Activated CD8-positive, alpha-beta memory T cell treated with anti-CD3 and anti-CD28 coated beads for 24 hours (primary cell): ENCODE measurements at regions not wholly inside any gene's neighbourhood (a gene's known extent, or its start where the extent isn't known, plus 50 kb on each side); places are given as distances from the start of the nearest gene placed in this dataset.
A peak's percentile ranks its signal among the peaks of the same experiment; 100 is the strongest.

ENCODE experiments used
- DNase-seq: peaks from one replicate; pipeline ENCODE4 v3.0.0-alpha.2; 2020

DNA sequence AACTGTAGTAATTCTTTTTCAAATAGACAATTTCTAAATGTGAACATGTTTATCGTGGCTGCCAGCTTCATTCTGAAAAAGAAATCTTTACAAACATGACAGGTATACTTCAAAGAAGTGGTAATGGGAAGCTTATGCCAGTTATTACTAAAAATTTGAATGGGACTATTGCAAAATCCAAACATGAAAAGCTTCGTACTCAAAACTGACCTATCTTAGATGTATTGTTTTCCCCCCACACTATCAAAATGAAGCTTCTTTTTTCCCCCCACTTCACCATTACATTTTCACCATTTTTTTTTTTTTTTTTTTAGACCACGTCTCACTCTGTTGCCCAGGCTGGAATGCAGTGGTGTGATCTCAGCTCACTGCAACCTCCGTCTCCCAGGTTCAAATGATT, 50.4 kb upstream of the SERTAD2 start:
- DNase-seq, result no peak

DNA sequence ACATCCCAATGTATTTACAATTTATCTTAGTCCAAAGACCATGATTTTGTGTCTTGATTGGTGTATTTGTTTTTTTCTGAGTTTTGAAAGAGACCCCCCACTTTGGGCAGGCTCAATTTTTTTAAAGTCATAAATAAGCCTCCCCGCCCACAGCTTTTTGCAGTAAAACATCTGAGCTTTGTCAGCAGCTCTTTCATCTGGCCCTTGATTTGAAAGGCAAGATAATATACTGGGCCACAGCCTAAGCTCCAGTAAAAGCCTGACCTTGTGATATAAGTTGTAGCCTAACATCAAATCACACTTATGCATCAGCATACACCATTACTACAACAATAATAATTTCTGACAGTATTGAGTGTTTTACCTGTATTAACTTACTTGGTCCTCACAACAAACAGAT, 51.3 kb upstream of the SERTAD2 start:
- no peak for DNase-seq

- no peak for DNase-seq
These were observed 53.6 kb upstream of the SERTAD2 start for GRCh38 chr2:64707276-64707675.

DNA sequence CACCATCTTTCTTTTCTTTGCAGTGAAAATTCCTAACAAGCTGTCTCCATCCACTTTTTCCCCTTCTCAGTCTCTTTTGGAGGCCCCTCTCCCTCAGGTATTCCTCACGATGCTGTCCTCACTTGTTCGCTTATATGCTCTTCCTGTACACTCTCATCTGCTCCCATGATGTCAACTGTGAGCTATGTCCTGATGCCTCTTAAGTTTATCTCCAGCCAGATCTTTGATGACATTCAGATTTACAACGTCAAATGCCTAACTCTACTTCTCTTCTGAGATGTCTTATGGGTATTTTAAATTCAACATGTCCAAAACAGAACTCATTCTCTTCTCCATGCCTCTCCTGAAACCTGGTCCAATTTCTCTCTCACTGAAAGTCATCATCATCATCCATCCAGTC, 55.1 kb upstream of the SERTAD2 start:
- DNase-seq, result no peak

GRCh38 chr2:64711252-64711800, 57.6 kb upstream of the SERTAD2 start:
- no peak for DNase-seq

- DNase-seq, result no peak
These were observed 60.0 kb upstream of the SERTAD2 start for GRCh38 chr2:64713686-64714085.

GRCh38 chr2:64716569-64716968, 62.9 kb upstream of the SERTAD2 start:
- DNase-seq, result no peak

DNA sequence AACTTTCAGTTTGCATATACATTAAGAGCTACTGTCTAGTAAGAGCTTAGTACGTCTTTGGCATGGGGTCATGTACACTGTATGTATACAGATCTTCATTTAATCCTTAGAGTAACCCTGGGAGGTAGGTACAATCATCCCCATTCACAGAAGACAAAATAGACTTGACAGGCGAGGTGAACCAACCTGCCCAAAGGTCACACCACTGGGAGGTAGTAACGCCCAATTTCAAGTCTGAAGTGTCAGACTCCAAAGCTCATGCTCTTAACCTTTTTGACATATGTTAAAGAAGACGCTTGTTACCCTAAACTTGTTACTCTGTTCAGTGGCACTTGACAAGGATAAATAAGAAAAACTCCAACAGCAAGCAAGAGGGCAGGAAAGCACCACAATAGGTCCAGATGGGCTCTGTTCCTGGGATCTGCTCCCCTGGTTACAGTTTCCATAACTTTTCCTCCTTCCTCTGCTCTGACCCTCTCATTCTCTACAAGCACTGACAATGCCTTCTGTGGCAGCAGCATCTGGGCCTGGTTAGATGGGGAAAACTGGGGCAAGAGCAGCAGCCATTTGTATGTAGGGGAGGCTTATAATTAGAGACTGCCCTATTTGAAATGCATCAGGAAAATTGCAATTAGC, 64.7 kb upstream of the SERTAD2 start:
- no peak for DNase-seq

DNA sequence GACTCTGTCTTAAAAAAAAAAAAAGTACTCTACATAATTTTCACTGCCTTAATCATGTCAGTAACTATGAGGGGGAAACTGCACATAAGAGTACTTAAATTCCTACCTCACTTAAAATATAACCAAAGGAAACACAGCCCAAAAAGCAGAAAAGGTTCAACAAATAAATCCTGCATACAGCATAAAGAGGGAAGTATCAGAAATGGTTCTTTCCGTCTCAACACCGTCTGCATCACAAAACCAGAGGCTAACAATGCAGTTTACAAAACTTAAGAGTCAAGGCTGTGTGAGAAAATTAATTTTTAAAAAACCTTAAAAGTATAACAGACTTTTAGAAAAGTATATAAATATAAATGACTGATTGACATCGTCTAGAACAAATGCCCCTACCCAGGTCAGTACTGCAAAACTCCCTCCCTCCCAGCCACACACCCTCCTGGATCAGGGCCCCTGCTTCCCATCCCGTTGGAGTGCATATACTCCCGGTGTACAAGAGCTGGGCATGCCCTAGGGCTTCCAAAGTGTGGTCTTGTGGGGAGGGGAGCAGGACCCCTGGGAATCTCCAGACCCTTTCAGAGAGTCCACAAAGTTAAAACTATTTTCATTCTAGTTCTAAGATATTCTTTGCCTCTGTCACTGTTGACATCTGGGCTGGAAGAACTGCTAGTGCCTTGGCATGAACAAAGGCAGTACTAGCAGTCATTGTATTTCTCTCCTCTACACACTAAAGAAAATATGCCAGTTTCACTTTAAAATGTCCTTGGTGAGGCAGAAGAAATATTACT, 67.0 kb upstream of the SERTAD2 start:
- DNase-seq, result no peak

GRCh38 chr2:64721320-64721623, 67.6 kb upstream of the SERTAD2 start:
- DNase-seq, result no peak

DNA sequence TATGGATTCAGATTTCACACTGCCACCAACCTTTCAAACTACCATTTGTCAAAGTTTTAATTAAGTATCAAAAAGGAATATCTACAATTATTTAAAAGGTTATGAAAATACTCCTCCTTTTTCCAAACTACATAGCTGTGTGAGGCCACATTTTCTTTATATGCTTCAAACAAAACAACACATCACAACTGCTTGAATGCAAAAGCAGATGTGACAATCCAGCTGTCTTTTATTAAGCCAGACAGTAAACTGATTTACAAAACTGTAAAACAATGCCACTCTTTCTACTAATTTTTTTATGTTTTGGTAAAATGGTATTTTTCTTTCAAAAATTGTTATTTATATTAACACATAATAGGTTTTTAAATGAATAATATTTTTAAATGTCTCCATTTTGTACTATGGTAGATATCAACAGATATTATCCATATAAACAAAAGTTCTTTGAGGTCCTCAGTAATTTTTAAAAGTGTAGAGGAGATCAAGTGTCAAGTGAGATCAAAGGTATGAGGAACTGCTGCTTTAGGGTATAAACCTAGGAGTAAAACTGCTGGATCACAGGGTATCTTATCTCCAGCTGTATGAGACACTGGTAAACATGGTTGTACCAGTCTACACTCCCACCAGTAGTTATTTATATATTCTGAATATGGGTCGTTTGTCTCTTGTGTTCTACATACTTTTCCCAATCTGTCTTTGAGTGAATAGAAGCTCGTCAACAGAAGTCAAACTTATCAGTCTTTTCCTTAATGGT, 68.8 kb upstream of the SERTAD2 start:
- no peak for DNase-seq

- no peak for DNase-seq
These were observed 73.5 kb upstream of the SERTAD2 start for GRCh38 chr2:64727013-64727767.

DNA sequence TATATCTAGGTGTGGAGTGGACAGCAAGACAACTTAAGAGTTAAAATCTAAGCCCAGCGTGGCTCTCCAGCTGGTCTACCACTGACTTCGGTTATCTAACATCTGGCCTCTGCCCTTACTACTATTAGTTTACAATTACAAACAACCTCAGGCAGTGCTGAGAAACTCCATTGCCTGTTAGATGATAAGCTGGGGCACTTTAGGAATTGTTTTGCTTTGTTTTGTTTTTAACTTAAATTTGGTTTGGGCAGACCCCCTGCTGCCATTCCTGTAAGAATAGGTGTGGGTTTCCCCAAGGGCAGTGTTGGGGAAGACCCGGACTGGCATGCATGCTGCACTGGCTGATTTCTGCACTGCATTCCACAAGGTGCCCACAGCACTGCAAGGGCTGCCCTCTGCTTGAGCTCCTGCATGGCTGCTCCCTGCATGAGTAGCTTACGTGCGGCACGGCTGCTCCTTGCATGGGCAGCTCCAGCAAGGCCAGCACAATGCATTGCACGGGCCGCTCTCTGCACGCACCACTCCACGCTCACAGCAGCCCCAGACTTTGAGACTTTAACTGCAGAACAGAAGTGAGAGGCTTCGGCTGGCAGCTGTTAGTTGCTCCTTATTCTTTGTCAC, 74.2 kb upstream of the SERTAD2 start:
- DNase-seq, result no peak

DNA sequence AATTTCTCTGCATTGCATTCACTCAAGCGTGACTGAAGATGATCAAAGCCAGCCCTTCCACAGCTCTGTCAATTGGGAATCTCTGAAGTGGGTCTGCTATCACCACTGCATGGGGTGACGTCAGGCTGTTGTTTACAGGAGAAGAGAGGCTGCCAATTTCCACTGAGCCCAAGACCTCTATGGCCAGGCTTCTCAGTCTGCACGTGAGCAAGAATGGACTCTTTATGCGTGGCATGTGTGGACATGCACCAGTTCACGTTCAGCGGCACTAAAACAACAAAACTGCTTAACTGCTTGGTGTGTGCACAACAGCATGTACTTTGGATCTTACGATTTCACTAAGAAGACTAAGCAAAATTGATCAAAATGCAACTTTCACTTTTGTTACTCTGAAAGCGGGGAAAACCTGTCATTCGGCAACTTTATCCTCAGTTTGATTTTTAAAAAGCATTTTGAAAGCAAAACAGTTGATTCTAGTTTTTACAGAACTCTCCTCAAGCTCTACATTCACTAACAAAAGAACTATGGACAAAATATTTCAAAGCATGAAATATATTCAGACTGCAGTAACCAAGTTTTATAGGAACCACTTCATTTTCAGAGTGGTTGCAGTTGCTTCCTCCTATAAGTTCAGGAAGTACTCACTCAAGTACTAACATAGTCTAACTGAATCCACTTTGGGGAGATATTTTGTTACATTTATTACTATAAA, 77.0 kb upstream of the SERTAD2 start:
- DNase-seq, result peak; percentile 77

GRCh38 chr2:64731263-64731643, 77.5 kb upstream of the SERTAD2 start:
- no peak for DNase-seq

- no peak for DNase-seq
These were observed 78.0 kb upstream of the SERTAD2 start for GRCh38 chr2:64731746-64732145.

DNA sequence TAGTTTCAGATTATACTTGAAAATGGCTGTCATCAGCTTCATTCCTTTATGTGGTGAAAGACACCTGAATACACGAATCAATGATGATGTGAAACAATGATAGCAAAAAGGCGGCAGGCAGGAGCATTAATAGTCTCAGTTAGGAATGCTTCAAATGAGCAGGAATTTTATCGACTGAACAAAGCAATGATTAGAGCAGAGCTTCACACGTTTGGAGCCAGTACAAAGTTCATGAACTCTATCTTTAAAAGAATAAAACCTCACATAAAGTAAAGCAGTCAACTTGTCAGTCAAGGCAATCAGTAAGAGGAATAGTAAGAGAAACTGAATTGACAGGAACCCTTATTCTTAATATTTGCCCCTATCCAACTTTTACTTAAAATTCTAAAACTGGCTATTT, 78.4 kb upstream of the SERTAD2 start:
- no peak for DNase-seq

DNA sequence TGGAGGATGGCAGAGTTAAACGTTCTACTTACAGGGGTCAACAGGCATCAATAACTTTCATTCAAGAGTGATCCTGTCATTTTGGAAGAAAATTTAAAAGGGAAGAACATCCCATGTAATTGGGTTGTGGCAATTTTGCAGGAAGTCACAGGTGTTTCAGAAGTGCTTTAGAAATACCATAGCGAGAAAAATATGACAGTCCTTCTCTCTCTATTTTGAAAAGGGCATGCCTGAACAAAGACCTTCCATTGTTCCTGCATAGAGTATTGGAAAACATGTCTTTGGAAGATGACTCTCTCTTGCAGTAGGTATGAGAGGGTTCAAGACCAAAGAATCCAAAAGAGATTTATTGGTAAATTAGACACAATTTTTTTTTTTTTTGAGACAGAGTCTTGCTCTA, 81.8 kb upstream of the SERTAD2 start:
- DNase-seq, result no peak

DNA sequence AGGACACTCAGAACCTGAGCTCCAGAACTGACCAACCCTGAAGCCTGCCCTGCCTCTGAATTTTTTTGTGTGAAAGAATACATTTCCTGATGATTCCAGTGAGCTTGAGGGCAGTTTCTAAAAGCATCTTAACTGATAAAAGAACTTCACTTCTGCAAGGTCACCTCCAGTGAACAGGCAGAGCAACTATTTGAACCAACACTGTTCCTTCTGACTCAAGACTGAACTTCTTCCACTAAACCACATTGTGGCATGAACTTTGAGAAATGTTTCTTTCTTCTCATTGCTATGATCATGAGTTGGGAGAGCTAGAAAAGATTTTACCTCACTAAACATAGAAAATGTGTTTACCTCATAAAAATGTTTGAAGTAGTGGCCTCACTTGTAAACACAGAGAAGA, 83.8 kb upstream of the SERTAD2 start:
- no peak for DNase-seq

GRCh38 chr2:64738026-64738425, 84.3 kb upstream of the SERTAD2 start:
- no peak for DNase-seq

DNA sequence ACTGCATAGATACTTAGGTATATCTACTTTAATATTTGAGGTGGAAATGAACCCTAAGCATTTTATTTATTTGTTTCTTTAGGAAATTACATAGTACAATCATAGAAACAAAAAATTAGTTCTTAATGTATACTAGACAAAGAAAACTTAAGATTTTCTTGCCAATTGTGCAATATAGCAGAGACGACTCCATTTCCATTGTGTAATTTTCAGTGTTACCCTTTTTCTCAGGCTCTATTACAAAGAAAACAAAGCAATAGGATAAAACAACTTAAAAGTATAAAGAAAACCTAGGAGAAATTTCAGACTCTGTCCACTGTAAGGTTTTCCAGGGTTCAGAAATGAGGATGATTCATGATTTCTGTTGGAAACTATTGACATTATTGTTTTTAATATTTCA, 89.0 kb upstream of the SERTAD2 start:
- no peak for DNase-seq

GRCh38 chr2:64743739-64744330, 90.1 kb upstream of the SERTAD2 start:
- no peak for DNase-seq
